GM18517 (cell line): ENCODE measurements at regions not wholly inside any gene's neighbourhood (a gene's known extent, or its start where the extent isn't known, plus 50 kb on each side); places are given as distances from the start of the nearest gene placed in this dataset.
"Not testable (repeated sequence)": the region's sequence is repeated elsewhere in the genome, so short reads cannot be mapped to it uniquely, and the experiment has no call there.

Experiments
- ATAC-seq: cut with Tn5 transposase; IDR thresholded peaks from one replicate; pipeline ENCODE4 v1.9.1; 2021; ENCODE audit warnings: mild to moderate bottlenecking, moderate library complexity; ENCODE audit not compliant: unreplicated experiment

DNA sequence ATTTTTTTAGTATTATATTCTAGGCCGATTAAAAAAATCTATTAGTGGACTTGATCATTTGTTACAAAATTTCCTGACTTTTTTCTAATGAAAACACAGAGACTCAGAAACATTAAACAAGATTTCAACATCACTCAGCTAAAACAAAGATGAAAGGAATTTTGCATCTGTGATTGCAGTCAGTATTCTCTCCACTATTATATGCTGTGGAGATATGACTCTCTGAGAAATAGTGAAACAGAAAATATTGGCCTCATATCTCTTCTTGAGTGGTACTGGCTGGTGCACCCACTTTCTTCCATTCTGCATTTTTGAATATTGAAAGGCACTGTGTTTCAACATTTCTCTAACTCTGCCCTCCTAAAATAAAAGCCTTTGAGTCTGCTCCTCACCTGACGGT lies 914.2 kb downstream of the TSN start:
- no peak for ATAC-seq

DNA sequence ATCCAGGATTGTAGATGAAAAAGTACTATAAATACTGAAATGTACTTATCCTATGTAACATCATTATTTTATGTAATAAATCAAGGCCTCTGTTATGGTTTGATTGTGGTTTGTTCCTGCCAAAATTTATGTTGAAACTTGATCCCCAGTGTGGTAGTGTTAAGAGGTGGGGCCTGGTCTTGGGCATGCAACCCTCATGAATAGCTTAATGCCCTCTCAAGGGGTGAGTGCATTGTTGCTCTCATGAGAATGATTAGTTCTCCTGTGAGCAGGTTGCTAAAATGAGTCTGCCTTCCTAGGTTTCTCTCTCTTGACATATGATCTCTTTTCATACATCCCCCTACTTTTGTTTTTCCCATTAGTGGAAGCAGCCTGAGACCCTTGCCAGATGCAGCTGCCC lies 915.4 kb downstream of the TSN start:
- ATAC-seq, result no peak

GRCh38 chr2:122680662-122681061 lies 925.2 kb downstream of the TSN start:
- no peak for ATAC-seq

DNA sequence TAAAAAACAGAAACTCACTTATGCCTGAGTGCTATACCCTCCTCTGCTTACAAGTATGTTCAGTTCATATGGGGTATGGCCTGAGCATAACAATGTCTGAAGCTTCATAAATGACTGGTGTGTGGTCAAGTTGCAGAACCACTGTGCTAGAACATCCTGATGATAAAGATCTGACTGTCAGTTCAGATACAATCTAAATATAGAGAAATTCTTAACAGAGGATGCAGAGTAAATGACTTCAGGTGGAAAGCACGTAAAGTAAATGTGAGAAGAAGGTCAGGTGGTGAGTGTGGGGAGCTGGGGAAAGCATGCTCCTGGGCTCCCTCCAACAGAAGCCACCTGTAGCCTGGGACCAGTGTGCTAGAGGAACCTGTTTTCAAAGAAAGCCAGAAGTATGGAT lies 926.2 kb downstream of the TSN start:
- peak; percentile 56 for ATAC-seq

GRCh38 chr2:122682356-122682755 lies 926.9 kb downstream of the TSN start:
- no peak for ATAC-seq

- ATAC-seq, result no peak
Measured at GRCh38 chr2:122683018-122683417, 927.6 kb downstream of the TSN start.

GRCh38 chr2:122692400-122693083 lies 937.1 kb downstream of the TSN start:
- no peak for ATAC-seq

DNA sequence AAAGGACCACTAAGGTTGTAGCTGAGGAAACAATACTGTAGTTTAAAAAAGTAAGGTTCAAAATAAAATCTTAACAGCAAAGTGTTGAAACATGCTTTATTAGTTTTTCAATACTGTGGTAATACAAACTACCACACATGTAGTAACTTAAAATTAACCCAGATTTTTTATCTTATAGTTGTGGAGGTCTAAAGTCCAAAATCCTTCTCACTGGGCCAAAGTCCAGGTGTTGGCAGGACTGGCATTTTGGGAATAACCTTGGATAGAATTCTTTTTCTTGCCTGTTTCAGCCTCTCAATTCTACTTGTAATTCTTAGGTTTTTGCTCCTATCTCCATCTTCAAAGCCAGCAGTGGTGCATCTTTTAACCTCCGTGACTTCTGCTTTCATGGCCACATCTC lies 942.0 kb downstream of the TSN start:
- no peak for ATAC-seq

- no peak for ATAC-seq
Measured at GRCh38 chr2:122703676-122704075, 948.2 kb downstream of the TSN start.

- ATAC-seq, result peak; percentile 58
Measured at GRCh38 chr2:122704109-122704563, 948.7 kb downstream of the TSN start.

DNA sequence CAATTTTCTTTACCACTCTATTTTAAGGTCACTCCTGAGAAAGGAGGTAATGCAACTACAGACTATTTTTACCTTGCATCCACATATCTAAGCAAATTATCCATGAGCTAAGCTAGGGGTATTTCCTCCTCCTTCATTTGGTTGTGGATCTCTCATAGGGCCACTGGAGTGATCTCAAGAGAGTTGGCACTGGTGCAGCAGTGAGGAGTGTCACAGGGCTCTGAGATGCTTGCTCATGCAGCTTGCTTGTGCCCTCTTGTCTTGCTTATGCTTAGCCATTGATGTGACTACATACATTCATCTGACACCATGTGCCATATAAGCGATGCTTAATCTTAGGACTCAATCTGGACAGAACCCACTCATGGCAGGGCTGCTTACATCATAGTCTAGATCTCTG lies 950.3 kb downstream of the TSN start:
- ATAC-seq, result no peak

DNA sequence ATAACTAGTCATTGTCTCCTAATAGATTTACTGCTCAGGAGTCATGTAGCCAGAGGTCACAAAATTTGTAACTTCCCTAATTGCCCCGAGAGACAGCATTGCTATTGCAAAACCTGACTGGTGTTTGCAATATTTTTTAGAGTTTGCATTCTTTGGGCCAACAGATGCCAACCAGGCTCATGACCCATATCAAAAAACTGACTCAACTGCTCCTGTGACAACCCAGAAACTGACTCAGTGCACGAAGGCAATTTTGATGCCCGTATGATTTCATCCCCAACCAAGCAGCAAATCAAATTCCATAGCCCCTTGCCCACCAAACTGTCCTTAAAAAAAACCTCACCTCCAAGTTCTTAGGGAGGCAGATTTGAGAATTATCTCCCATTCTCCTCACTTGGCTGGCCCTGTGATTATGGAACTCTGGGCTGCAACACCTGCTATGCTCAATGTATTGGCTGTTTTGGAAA lies 951.3 kb downstream of the TSN start:
- ATAC-seq, result no peak

- ATAC-seq, result peak; percentile 82
Measured at GRCh38 chr2:122707224-122707824, 951.9 kb downstream of the TSN start.

DNA sequence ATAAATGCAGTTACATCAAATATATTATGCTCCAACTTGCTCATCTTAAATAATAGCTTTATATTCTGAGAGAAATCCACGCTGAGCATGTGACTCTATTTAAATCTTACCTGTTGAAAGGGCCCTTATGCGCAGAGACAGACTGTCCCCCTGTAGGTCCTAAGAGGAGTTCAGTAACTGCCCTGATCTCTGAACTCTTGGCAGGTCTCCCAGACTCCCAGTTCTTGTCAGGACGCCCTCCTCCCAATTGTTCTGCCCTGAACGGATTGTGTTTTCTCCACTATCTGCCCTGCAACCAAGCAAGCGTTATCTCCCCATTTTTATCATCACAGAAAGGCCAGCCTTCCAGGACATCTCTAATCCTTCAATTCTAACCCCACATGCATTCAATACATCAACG lies 954.6 kb downstream of the TSN start:
- no peak for ATAC-seq

DNA sequence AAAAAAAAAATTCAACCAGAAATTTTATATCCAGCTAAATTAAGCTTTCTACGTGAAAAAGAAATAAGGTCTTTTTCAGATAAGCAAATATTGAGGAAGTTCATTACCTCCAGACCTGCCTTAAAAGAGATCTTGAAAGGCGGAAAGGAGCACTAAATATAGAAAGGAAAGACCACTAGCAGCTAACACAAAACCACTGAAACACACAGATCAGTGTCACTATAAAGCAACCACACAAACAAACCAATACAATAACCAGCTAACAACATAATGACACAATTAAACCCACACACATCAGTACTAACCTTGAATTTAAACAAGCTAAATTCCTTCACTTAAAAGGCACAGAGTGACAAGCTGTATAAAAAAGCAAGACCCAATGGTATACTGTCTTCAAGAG lies 958.3 kb downstream of the TSN start:
- no peak for ATAC-seq

- not testable (repeated sequence) for ATAC-seq
Measured at GRCh38 chr2:122720822-122721221, 965.4 kb downstream of the TSN start.

DNA sequence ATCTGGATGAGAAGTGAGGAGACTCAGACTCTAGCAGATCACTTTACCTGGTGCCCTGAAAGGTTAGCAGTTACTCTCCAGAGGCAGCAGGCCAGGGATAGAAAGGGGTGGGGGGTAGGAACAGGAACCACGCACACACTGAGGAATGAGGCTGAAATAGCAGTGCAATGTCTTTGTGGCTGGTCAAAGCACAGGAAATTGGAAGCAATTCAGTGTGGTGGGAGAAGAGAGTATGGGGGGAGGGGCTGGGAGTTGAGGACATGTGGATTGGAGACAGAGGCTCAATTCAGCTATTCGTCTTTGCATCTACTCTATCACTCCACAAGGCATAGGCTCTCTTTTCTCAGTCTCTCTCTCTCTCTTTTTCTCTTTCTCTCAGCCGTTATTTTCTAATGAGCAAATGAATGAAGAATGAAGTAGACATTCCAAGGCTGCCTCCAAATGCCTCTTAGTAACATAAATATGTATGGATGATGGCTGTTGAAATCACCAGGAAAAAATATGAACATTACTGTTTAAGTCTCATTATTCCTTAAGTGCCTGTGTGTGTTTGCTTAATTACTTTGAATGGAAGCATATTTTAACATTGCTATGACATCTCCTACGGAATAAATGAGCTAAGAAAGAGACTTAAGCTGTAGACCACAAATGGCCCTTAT lies 979.4 kb downstream of the TSN start:
- ATAC-seq, result no peak

- no peak for ATAC-seq
Measured at GRCh38 chr2:122736279-122736678, 980.8 kb downstream of the TSN start.

GRCh38 chr2:122737429-122738077 lies 982.1 kb downstream of the TSN start:
- ATAC-seq, result peak; percentile 84

- no peak for ATAC-seq
Measured at GRCh38 chr2:122739732-122740593, 984.5 kb downstream of the TSN start.

DNA sequence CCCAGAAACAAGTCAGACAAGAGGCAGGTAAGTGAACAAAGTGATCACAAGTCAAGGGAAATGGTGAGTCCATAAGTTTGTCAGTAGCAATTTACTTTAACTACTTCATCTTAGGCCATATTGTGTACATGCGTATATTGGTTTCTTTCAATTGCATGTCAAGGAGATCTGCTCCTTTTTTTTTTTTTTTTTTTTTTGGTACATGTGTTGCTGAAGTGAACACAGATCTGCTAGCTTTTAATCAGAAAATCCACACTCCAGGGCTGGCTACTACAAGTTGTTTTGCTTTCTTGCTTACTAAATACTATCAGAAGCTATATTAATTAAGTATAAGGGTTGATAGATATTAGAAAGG lies 985.1 kb downstream of the TSN start:
- ATAC-seq, result no peak
